ENCODE measurements at regions not wholly inside any gene's neighbourhood (a gene's known extent, or its start where the extent isn't known, plus 50 kb on each side); places are given as distances from the start of the nearest gene placed in this dataset.

GRCh38 chr1:102185260-102185659 lies 188.5 kb upstream of the OLFM3 start:
- H3K27me3 ChIP-seq (ENCODE audit: low read depth), result no peaks in the 10 kb centered on the region
- DNase-seq, result no peak
- no peak for TF ChIP-seq CTCF (IDR thresholded peaks at IDR 0.05; ENCODE audit: borderline replicate concordance)
- no peak overlapping the region for H3K27ac ChIP-seq (replicated peaks)
- intact Hi-C loops (cut with micrococcal nuclease), result no loop called here
- no peak overlapping the region for H3K4me3 ChIP-seq
- H3K9me3 ChIP-seq (replicated peaks), result no peaks in the 10 kb centered on the region
- H3K36me3 ChIP-seq, result no peaks in the 10 kb centered on the region
- no peaks in the 10 kb centered on the region for H3K4me1 ChIP-seq

GRCh38 chr1:102184477-102184876 lies 187.8 kb upstream of the OLFM3 start:
- no peak for DNase-seq
- no peak for TF ChIP-seq CTCF (IDR thresholded peaks at IDR 0.05; ENCODE audit: borderline replicate concordance)
- H3K4me1 ChIP-seq, result no peaks in the 10 kb centered on the region
- H3K4me3 ChIP-seq, result no peak overlapping the region
- intact Hi-C loops (cut with micrococcal nuclease), result no loop called here
- H3K27ac ChIP-seq (replicated peaks), result no peak overlapping the region
- no peaks in the 10 kb centered on the region for H3K36me3 ChIP-seq
- H3K27me3 ChIP-seq (ENCODE audit: low read depth), result no peaks in the 10 kb centered on the region
- no peaks in the 10 kb centered on the region for H3K9me3 ChIP-seq (replicated peaks)

- no peaks in the 10 kb centered on the region for H3K4me1 ChIP-seq
- DNase-seq, result no peak
- no peaks in the 10 kb centered on the region for H3K36me3 ChIP-seq
- no peak for TF ChIP-seq CTCF (IDR thresholded peaks at IDR 0.05; ENCODE audit: borderline replicate concordance)
- H3K27me3 ChIP-seq (ENCODE audit: low read depth), result no peaks in the 10 kb centered on the region
- H3K4me3 ChIP-seq, result no peak overlapping the region
- intact Hi-C loops (cut with micrococcal nuclease), result no loop called here
- H3K27ac ChIP-seq (replicated peaks), result no peak overlapping the region
- H3K9me3 ChIP-seq (replicated peaks), result no peaks in the 10 kb centered on the region
These were observed 187.0 kb upstream of the OLFM3 start for GRCh38 chr1:102183711-102184110.

DNA sequence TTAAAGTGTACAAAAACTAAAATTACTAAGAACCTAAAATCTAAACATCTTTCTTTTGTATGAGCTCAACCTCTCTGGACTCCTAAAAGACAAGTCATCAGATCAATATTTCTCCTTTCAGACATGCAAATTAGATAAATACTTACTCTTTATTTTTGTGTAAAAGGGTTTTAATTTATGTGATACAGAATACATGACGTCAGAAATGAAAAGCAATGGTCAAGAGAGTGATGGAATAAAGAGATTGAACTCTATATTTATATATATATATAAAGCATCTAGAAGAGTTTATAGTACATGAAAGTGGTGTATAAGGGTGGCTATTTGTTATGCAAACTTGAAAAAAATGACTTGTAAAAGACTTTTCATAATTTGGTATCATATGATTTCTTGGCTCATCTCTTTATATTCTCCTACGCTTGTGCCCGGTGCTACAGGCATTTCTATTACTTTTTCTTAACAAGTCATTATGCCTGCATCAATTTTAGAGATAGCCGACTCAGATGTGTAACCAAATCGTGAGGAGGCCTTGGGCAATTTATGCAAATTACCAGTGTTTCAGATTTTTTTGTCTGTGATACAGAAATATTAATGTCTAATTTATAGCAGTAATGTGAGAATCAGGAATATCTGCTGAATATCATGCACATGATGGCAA lies 186.0 kb upstream of the OLFM3 start:
- no peaks in the 10 kb centered on the region for H3K9me3 ChIP-seq (replicated peaks)
- H3K4me1 ChIP-seq, result no peaks in the 10 kb centered on the region
- no peak overlapping the region for H3K27ac ChIP-seq (replicated peaks)
- DNase-seq, result no peak
- intact Hi-C loops (cut with micrococcal nuclease), result no loop called here
- H3K36me3 ChIP-seq, result no peaks in the 10 kb centered on the region
- no peaks in the 10 kb centered on the region for H3K27me3 ChIP-seq (ENCODE audit: low read depth)
- no peak for TF ChIP-seq CTCF (IDR thresholded peaks at IDR 0.05; ENCODE audit: borderline replicate concordance)
- no peak overlapping the region for H3K4me3 ChIP-seq

DNA sequence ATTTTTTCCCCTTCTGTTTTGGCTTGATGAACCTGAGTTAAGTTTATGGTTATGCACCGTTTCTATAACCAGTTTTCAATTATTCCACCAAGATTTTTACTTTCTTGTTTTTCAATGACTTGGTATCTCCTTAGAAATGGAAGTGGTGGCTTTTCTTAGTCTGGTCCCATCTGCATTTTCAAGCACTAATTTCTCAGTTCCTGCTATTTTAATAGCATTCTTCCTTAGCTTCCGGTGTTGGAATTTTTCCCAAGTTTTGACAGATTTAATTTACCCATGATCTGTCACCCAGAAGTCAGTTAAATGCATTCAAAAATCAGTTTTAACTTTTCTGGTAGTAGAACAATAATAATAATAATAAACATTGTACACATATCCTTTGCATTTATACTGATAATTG lies 184.6 kb upstream of the OLFM3 start:
- H3K36me3 ChIP-seq, result no peaks in the 10 kb centered on the region
- no peaks in the 10 kb centered on the region for H3K9me3 ChIP-seq (replicated peaks)
- H3K4me3 ChIP-seq, result no peak overlapping the region
- no peaks in the 10 kb centered on the region for H3K4me1 ChIP-seq
- no peak for DNase-seq
- TF ChIP-seq CTCF (IDR thresholded peaks at IDR 0.05; ENCODE audit: borderline replicate concordance), result no peak
- intact Hi-C loops (cut with micrococcal nuclease), result no loop called here
- H3K27ac ChIP-seq (replicated peaks), result no peak overlapping the region
- H3K27me3 ChIP-seq (ENCODE audit: low read depth), result no peaks in the 10 kb centered on the region

Measured in left ventricle myocardium inferior (tissue), 1 donor.